NCI-H1930 (cell line): ENCODE measurements at regions not wholly inside any gene's neighbourhood (a gene's known extent, or its start where the extent isn't known, plus 50 kb on each side); places are given as distances from the start of the nearest gene placed in this dataset.

Experiments used
- DNase-seq, 2 experiments: peaks; one replicate each; lab custom pipeline; 2025; lab: John Stamatoyannopoulos, UW

GRCh38 chr3:180543877-180544276, 58.1 kb upstream of the TTC14 start:
- no peak for DNase-seq

- no peak for DNase-seq
Observed at GRCh38 chr3:180546863-180547262, 55.1 kb upstream of the TTC14 start.

GRCh38 chr3:180548050-180548449, 53.9 kb upstream of the TTC14 start:
- DNase-seq: no peak
